Breast epithelium (tissue), 4 donors: ENCODE measurements at regions not wholly inside any gene's neighbourhood (a gene's known extent, or its start where the extent isn't known, plus 50 kb on each side); places are given as distances from the start of the nearest gene placed in this dataset.

ENCODE experiments used
- DNase-seq, 2 donors: peaks; one replicate each; pipeline ENCODE4 v3.0.0-alpha.2; 2019; ENCODE audit warnings: low spot score in 2 of 2
- H3K27ac ChIP-seq, 2 donors: fragments of 200-600 bp; sonication (generic) in 1 of 2; one replicate each; pipeline ENCODE4 v1.5.1; 2016 to 2019; ENCODE audit warnings: mild to moderate bottlenecking in 1 of 2
- H3K27me3 ChIP-seq, 2 donors: fragments of 200-600 bp; sonication (generic) in 1 of 2; one replicate each; pipeline versions ENCODE4 v1.5.1 to v1.6.0; 2017 to 2019; ENCODE audit warnings: control low read depth in 1 of 2, mild to moderate bottlenecking in 1 of 2
- H3K36me3 ChIP-seq: fragments of 200-600 bp; one replicate; pipeline ENCODE4 v1.5.1; 2019
- H3K4me1 ChIP-seq, 2 donors: fragments of 200-600 bp; sonication (generic); one replicate each; pipeline ENCODE4 v1.5.1; 2016 to 2019; ENCODE audit warnings: control low read depth in 1 of 2
- H3K4me3 ChIP-seq, 3 donors: fragments of 200-600 bp; sonication (generic); 1 replicate in 2 of 3; 2 replicates in 1 of 3; pipeline ENCODE4 v1.5.1; 2016 to 2019; ENCODE audit warnings: mild to moderate bottlenecking in 3 of 3, moderate library complexity in 2 of 3
- H3K9me3 ChIP-seq, 2 donors: fragments of 200-600 bp; sonication (generic) in 1 of 2; one replicate each; pipeline ENCODE4 v1.5.1; 2016 to 2019; ENCODE audit warnings: control low read depth in 1 of 2
- CTCF ChIP-seq, 3 donors: fragments of 450-650 bp; IDR thresholded peaks; one replicate each; pipeline ENCODE4 v1.5.1; 2016 to 2017; ENCODE audit warnings: antibody characterized with exemption in 3 of 3, mild to moderate bottlenecking in 3 of 3, moderate library complexity in 3 of 3
- POLR2A ChIP-seq: fragments of 450-650 bp; IDR thresholded peaks from one replicate; pipeline ENCODE4 v1.6.1; 2016; ENCODE audit warnings: antibody characterized with exemption, mild to moderate bottlenecking, moderate library complexity
- POLR2AphosphoS5 ChIP-seq, 3 donors: sonication (generic); formaldehyde crosslinking; IDR thresholded peaks; one replicate each; pipeline ENCODE4 v1.6.1; 2017; ENCODE audit warnings: antibody characterized with exemption in 3 of 3
- intact Hi-C: fragments of 100-400 bp; cut with DNase I; formaldehyde crosslinking; loops from one replicate; pipeline ENCODE4 v1.15.1; 2023; ENCODE audit warnings: low total_unique reads

- DNase-seq: no peak
- TF ChIP-seq POLR2A (no peak), POLR2AphosphoS5 (IDR thresholded peaks at IDR 0.05) (no peak), CTCF (IDR thresholded peaks at IDR 0.05) (no peak)
- intact Hi-C loops: no loop called here
These were observed 120.7 kb upstream of the CDH8 start for GRCh38 chr16:62156971-62157370.

GRCh38 chr16:62149631-62150030 is 113.4 kb upstream of the CDH8 start:
- no peaks in the 10 kb centered on the region for H3K27me3 ChIP-seq
- no peaks in the 10 kb centered on the region for H3K4me1 ChIP-seq
- H3K27ac ChIP-seq: no peak overlapping the region
- no peak for DNase-seq
- no peaks in the 10 kb centered on the region for H3K36me3 ChIP-seq
- no peak overlapping the region for H3K4me3 ChIP-seq
- no peaks in the 10 kb centered on the region for H3K9me3 ChIP-seq
- intact Hi-C loops: no loop called here
- TF ChIP-seq CTCF (IDR thresholded peaks at IDR 0.05) (no peak), POLR2A (no peak), POLR2AphosphoS5 (IDR thresholded peaks at IDR 0.05) (no peak)

More at GRCh38 chr16:62156971-62157370, 120.7 kb upstream of the CDH8 start:
- Histone ChIP-seq H3K9me3 (no peaks in the 10 kb centered on the region), H3K4me1 (no peaks in the 10 kb centered on the region), H3K27ac (no peak overlapping the region), H3K36me3 (no peaks in the 10 kb centered on the region), H3K4me3 (no peak overlapping the region), H3K27me3 (no peaks in the 10 kb centered on the region)

DNA sequence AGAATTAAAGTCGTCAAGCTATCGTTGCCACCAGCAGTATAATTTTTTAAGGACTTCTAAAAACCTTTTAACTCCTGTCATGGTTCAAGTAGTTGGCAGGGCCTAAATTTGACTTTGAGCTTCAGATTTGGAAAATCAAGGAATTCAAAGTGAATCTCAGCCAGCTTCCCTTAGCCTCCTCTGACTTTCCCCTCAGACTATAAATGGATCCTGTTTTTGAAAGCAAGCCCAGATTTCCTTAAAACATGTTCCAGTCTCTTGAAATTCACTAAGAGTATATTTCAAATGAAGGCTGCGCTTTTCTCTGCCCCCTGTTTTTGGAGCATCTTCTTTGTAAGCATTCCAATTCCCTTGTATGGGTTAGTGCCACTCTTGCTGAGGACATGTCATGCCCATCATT is 101.8 kb upstream of the CDH8 start:
- Histone ChIP-seq H3K36me3 (no peaks in the 10 kb centered on the region), H3K9me3 (peaks cover 7 to 10% of the 10 kb centered on the region in 2 donors), H3K4me3 (no peak overlapping the region), H3K4me1 (no peaks in the 10 kb centered on the region), H3K27me3 (no peaks in the 10 kb centered on the region), H3K27ac (no peak overlapping the region)
- intact Hi-C loops: no loop called here
- TF ChIP-seq POLR2AphosphoS5 (IDR thresholded peaks at IDR 0.05): no peak
- TF ChIP-seq POLR2A: no peak
- TF ChIP-seq CTCF (IDR thresholded peaks at IDR 0.05): no peak
- no peak for DNase-seq

GRCh38 chr16:62135911-62136310 is 99.7 kb upstream of the CDH8 start:
- Histone ChIP-seq H3K9me3 (peaks cover 7 to 10% of the 10 kb centered on the region in 2 donors), H3K27ac (no peak overlapping the region), H3K27me3 (no peaks in the 10 kb centered on the region), H3K4me3 (no peak overlapping the region), H3K4me1 (no peaks in the 10 kb centered on the region), H3K36me3 (no peaks in the 10 kb centered on the region)
- TF ChIP-seq CTCF (IDR thresholded peaks at IDR 0.05): no peak
- intact Hi-C loops: no loop called here
- no peak for DNase-seq

- Histone ChIP-seq H3K27me3 (no peaks in the 10 kb centered on the region), H3K4me1 (no peaks in the 10 kb centered on the region), H3K27ac (no peak overlapping the region), H3K36me3 (no peaks in the 10 kb centered on the region), H3K9me3 (peaks cover 7 to 10% of the 10 kb centered on the region in 2 donors), H3K4me3 (no peak overlapping the region)
- no peak for DNase-seq
- intact Hi-C loops: no loop called here
- TF ChIP-seq POLR2A (no peak), POLR2AphosphoS5 (IDR thresholded peaks at IDR 0.05) (no peak), CTCF (IDR thresholded peaks at IDR 0.05) (no peak)
These were observed 99.2 kb upstream of the CDH8 start for GRCh38 chr16:62135446-62135845.
